Activated CD8-positive, alpha-beta memory T cell treated with anti-CD3 and anti-CD28 coated beads for 4 hours (primary cell): ENCODE measurements at regions not wholly inside any gene's neighbourhood (a gene's known extent, or its start where the extent isn't known, plus 50 kb on each side); places are given as distances from the start of the nearest gene placed in this dataset.

ENCODE experiments used
- DNase-seq, 2 donors: peaks; one replicate each; pipeline ENCODE4 v3.0.0-alpha.2; 2020; ENCODE audit warnings: low read depth in 2 of 2

DNA sequence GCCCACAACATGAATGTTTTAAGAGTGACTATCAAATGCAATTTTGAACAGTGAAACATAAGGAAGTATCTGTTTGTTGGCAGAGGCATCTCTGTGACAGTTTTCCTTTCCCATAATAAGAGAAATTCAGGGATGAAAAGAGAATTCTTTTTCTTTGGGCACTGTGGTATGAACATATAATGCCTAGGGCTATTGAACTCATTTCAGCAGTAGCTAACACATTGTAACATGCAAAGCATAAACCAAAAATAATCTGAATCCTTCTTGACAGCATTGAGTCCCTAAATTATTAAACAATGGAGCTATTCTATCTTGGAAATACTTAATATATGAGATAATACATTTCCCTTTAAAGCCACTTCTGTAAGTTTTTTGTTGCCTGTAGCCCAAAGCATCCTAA, 633.0 kb upstream of the B3GALT2 start:
- no peak for DNase-seq

DNA sequence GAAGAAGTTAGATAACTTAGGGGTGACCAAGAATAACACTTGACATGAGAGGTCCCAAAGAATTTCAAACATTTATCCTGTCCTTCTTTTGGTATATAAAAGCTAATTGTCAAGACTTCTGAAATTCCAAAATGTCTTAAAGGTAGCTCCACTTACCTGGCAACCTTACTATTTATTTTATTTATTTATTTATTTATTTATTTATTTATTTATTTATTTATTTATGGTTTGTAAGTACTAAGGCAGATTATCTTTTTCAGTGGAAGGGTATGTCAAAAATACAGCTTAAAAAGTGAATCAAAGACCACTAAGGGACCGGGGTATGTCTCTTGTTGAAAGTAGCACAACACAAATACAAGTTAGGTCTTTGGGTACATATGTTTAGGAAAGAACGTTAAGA, 620.8 kb upstream of the B3GALT2 start:
- DNase-seq: no peak

DNA sequence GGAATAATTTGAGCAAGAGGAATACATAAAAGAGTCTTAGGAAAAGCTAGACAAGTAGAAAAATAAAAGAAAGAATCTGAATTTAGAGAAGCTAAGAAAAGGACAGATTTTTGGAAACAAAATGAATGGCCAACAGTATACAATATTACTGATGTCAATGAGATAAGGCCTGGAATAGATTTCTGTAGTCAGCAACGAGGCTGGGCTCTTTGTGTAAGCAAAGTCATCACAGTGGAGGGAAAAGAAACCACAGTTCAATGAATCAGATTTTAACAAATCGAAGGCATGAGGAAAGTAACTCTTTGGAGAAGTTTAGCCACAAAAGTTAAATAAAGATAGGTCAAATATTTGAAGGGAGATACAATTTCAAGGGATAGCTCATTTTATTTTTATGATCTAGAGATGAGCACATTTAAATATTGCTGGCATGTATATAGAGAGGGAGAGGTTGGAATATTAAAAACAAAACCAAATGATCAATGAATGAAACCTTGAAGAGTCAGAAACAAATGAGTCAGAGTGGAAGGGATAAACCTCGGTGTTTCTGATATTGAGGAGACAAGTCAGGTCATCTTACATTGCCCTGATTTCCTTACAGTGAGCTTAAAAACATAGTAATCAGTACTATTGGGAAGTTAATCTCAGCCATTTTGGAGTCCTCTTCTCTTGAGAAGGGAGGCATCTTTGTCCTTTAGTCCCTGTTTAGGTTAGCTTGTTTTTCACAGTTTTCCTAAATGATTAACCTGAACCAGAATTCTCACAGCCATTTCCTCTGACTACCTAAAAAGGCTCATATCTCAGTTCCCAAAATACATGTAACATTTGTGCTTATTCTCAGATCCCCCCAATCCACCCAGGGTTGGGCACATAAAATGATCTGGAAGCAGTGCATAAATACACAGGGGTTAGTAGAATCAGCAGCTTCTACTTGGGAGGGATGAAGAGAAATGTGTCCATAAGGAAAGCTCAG, 620.0 kb upstream of the B3GALT2 start:
- no peak for DNase-seq

DNA sequence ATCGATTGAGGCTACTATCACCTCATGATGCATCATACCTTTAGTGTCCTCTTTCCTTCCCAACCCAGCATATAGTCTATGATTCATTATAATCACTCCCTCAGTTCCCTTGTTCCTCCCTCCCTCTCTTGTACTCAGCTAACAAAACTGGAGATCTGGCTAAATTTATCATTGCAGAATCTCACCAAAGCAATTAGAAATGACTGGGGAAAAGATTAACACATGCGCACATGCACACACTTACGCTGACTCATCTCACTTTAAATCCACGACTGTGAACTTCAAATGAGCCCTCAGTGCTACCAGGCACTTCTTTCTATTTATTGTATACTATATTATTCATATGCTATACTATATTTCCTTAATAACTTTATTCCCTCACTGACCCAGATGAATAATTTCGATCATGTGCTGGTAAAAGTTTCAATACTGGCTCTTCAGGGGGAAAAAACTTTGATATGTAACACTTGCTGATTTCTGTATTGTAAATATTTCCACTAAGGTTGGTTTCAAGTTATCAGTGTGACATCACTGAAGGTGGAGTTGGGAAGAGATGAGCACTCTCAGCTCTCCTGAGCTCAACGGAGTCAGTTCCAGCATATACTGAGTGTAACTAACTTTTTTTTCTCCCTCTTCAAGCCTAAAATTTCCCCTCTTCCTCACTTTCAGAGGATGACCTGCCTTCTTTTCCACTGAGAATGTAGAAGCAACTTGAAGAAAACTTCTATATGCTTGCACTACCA, 613.7 kb upstream of the B3GALT2 start:
- DNase-seq: no peak

GRCh38 chr1:193799371-193799770, 613.0 kb upstream of the B3GALT2 start:
- no peak for DNase-seq

GRCh38 chr1:193794239-193794638, 607.8 kb upstream of the B3GALT2 start:
- DNase-seq: no peak

GRCh38 chr1:193791746-193792145, 605.3 kb upstream of the B3GALT2 start:
- DNase-seq: no peak

DNA sequence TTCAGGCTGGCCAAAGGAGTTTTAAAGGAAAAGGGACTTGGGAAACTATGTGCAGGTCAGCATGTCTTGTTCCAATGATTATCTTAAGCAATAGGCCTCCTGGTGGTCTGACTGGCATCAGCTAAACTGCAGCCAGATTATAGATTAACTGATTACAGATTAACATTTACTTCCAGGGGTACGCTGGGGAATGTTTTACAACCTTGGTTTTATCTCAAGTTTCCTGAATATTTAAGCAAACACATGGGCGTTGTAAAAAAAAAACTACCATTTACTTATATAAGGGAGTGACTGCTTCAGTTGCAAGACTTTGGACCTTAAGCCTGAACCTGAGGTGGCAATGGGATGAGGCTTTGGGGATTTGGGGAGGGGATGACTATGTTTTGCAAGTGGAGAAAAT, 600.6 kb upstream of the B3GALT2 start:
- DNase-seq: no peak

DNA sequence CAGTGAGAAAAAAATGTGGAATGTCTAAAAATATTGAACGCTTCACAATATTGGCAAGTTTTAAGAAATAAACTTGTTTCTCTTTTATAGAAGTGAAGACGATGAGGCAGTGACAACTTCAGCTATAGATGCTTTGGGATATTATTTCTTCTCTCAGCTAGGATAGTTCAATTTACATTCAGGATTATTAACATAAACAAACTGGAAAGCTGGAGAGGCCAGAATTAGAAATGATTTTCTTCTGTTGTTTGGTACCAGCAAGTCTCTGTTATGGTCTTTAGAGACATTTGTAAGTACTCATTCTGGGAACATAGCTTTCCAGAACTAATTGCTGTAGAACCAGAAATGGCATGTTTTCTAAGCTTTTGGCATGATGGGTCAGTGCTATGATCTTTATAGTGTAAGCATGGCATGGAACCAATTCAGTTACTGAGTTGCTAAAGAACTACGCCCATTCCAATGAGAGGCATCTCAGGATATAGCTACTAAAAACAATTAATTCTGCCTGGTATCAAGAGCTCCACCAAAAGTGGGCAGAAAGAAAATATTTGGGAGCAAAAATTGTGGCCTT, 599.5 kb upstream of the B3GALT2 start:
- no peak for DNase-seq

DNA sequence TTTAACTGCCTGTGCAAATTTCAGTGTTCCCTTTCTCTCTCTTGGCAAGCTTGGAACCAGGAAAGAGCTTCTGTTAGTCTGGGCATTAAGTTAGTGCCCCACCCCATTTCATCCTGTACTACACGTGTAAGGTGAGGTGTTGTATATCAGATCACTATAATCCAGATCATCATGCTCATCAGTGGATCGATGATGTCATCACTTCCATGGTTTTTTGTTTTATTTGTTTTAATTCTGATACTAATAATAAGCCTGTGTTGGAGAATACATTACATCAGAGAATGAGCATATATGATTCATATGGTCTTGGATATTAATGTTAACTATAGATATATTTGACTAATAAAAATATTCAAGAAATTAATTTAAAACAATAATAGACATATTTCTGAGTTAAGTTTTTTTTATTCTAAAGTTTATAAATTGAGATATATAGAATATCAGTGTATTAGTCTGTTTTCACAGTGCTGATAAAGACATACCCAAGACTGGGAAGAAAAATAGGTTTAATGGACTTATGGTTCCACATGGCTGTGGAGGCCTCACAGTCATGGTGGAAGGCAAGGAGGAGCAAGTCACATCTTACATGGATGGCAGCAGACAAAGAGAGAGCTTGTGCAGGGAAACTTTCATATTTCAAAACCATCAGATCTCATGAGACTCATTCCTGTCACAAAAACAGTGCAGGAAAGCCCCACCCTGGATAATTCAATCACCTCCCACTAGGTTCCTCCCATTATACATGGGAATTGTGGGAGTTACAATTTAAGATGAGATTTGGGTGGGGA, 588.3 kb upstream of the B3GALT2 start:
- no peak for DNase-seq

- DNase-seq: no peak
Observed at GRCh38 chr1:193771596-193771995, 585.2 kb upstream of the B3GALT2 start.

DNA sequence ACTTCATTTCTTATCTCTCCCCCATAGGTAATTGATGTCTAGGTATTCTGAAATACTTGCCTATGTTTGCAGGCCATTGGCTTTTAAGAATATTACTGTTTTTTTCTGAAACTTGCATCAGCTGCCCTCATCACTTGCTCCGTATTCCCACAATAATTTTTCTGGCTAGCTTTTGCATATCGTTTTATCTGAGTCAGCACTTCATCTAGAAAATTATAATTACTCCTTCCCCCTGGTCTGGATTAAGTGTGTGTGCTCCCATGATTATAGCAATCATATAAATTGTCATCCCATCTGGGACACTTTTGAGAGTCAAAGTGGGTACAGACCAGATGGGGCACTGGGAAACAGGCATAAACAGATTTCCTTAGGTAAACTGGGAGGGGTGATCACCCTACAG, 583.2 kb upstream of the B3GALT2 start:
- no peak for DNase-seq

DNA sequence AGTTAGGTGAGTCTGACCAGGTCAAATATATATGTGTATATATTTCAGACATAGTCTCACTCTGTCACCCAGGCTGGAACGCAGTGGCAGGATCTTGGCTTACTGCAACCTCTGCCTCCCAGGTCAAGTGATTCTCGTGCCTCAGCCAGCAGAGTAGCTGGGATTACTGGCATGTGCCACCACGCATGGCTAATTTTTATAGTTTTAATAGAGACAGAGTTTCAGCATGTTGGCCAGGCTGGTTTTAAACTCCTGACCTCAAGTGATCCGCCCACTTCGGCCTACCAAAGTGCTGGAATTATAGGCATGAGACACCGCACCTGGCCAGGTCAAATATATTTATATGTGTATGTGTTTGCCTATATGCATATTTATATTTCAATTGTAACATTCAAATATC, 581.5 kb upstream of the B3GALT2 start:
- DNase-seq: no peak

- DNase-seq: no peak
Observed at GRCh38 chr1:193766329-193766728, 579.9 kb upstream of the B3GALT2 start.

GRCh38 chr1:193763266-193763665, 576.9 kb upstream of the B3GALT2 start:
- DNase-seq: no peak

DNA sequence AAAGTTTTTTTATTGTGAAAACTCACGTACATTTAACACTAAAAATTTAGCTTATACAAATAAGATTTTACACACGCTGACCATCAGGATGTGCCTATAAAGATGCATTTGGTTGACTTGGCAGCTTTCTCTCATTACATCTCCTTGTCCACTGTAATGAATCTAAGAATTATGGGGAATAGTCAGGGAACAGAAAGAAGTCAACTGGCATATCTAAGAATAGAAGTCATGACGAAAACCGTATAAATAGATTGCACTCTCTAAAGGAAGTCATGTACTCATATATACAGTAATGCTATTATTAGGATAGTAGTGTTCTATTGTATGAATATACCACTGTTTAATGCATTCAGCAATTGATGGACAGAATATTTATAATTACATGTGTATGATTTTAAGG, 575.8 kb upstream of the B3GALT2 start:
- DNase-seq: no peak

GRCh38 chr1:193755441-193755840, 569.0 kb upstream of the B3GALT2 start:
- no peak for DNase-seq

GRCh38 chr1:193754732-193755427, 568.5 kb upstream of the B3GALT2 start:
- DNase-seq: no peak

DNA sequence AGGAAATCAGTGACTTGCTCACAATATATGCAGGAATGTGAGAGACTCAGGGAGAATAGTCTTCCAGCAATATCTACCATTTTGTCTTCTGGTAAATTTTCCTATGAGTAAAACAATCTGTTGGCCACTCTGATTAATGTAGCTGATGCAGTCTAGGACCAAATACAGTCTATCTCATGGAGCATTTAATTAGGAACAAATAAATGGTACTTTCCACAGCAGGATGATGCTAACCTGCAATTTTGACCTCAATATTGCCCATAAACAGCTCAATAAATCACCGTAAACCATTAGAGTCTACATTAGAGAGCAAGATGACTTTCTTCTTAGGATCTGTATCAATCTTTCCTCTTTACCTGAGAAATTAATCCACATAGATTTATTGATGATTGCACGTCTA, 567.7 kb upstream of the B3GALT2 start:
- no peak for DNase-seq

DNA sequence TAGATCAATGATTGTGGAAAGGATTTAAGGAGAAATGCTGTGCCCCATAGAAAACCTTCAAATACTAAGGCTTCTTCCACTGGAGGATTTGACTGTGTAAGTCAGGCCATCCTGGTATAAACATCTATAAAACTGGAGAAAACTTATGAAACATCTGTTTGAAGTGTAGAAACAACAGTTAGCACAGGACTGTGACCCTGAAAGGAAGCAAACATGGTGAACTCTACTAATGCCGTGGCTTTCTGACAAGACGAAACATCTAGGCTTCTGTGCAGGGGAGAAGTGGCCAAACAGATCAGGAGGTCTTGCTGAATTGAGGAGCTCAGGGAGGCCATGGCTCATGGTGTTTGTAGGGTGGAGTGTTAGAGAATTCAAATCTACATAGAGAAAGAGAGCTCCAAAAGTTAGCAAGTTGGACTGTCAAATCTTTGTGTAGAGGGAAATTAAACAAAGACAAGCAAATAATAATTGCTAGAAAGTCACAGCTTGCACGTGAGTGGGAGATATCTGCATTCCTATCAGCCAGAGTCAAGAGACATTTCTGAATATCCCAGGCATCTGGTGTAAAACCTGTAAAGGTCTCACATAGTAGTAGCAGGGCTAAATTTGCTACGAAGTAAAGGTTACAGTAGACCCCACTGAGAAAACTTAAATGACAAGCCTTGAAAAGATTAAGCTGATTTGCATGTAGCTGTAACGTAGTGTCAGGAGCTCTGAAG, 566.8 kb upstream of the B3GALT2 start:
- DNase-seq: no peak

- no peak for DNase-seq
Observed at GRCh38 chr1:193749868-193750267, 563.5 kb upstream of the B3GALT2 start.
